ENCODE measurements at regions not wholly inside any gene's neighbourhood (a gene's known extent, or its start where the extent isn't known, plus 50 kb on each side); places are given as distances from the start of the nearest gene placed in this dataset.

DNA sequence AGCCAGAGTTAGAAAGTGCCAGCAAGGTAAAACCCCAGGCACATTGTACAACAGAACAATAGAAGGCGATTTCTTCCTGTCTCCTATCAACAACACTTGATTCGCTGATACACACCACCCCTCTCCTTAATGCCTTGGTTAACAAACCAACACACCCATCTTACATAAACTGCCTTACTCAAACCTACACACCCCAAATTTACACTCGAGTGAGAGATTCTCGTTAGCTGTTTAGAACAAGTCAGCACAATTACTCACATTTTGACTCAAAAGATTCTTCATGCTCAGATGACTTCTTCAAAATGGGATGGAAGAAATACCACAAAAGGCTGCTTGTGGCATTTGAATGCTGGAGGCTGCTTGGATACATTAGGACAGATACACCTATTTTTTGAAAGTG, 80.0 kb upstream of the FOXQ1 start:
- H3K4me3 Mint-ChIP-seq (ENCODE audit: unreplicated experiment), result no peak overlapping the region
- TF ChIP-seq CTCF (IDR thresholded peaks at IDR 0.05), result no peak
- H3K36me3 Mint-ChIP-seq (ENCODE audit: low read depth), result no peaks in the 10 kb centered on the region
- H3K27ac Mint-ChIP-seq (ENCODE audit: unreplicated experiment), result no peak overlapping the region
- H3K4me1 Mint-ChIP-seq (ENCODE audit: low read depth), result no peaks in the 10 kb centered on the region
- no peak for DNase-seq (ENCODE audit: low spot score)
- H3K9me3 Mint-ChIP-seq (ENCODE audit: low read depth), result no peaks in the 10 kb centered on the region
- H3K27me3 Mint-ChIP-seq (ENCODE audit: low read depth), result peaks cover 23% of the 10 kb centered on the region

GRCh38 chr6:1230689-1231605, 81.0 kb upstream of the FOXQ1 start:
- H3K4me1 Mint-ChIP-seq (ENCODE audit: low read depth), result no peaks in the 10 kb centered on the region
- H3K36me3 Mint-ChIP-seq (ENCODE audit: low read depth), result no peaks in the 10 kb centered on the region
- no peak overlapping the region for H3K4me3 Mint-ChIP-seq (ENCODE audit: unreplicated experiment)
- no peak for TF ChIP-seq CTCF (IDR thresholded peaks at IDR 0.05)
- DNase-seq (ENCODE audit: low spot score), result no peak
- H3K27me3 Mint-ChIP-seq (ENCODE audit: low read depth), result peaks cover 25% of the 10 kb centered on the region
- H3K27ac Mint-ChIP-seq (ENCODE audit: unreplicated experiment), result no peak overlapping the region
- H3K9me3 Mint-ChIP-seq (ENCODE audit: low read depth), result no peaks in the 10 kb centered on the region

- Mint-ChIP-seq H3K27me3 (ENCODE audit: low read depth) (peaks cover 25% of the 10 kb centered on the region), H3K4me1 (ENCODE audit: low read depth) (no peaks in the 10 kb centered on the region), H3K36me3 (ENCODE audit: low read depth) (no peaks in the 10 kb centered on the region), H3K27ac (ENCODE audit: unreplicated experiment) (no peak overlapping the region), H3K9me3 (ENCODE audit: low read depth) (no peaks in the 10 kb centered on the region), H3K4me3 (ENCODE audit: unreplicated experiment) (no peak overlapping the region)
- DNase-seq (ENCODE audit: low spot score), result no peak
- TF ChIP-seq CTCF (IDR thresholded peaks at IDR 0.05), result no peak
Measured at GRCh38 chr6:1230281-1230680, 81.6 kb upstream of the FOXQ1 start.

DNA sequence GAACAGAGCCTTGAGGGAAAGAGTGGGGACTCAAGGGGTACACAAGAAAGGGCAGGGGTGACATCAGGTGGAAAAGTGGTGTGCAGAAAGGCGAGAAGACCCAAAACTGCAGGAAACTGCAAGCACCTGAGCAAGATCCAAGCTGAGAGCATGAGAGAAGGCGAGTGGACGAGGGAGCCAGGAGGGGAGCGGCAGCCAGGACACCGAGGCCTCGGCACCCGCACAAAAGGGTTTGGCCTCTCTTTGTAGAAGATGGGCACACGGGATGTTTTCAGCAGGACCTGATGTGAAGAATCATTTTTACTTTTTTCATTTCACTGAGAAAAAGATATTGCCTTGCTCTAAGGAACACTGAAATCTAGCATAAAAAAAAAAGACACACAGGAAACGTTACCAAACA, 82.1 kb upstream of the FOXQ1 start:
- H3K27ac Mint-ChIP-seq (ENCODE audit: unreplicated experiment), result no peak overlapping the region
- DNase-seq (ENCODE audit: low spot score), result no peak
- no peak overlapping the region for H3K4me3 Mint-ChIP-seq (ENCODE audit: unreplicated experiment)
- H3K4me1 Mint-ChIP-seq (ENCODE audit: low read depth), result no peaks in the 10 kb centered on the region
- no peaks in the 10 kb centered on the region for H3K36me3 Mint-ChIP-seq (ENCODE audit: low read depth)
- TF ChIP-seq CTCF (IDR thresholded peaks at IDR 0.05), result no peak
- H3K27me3 Mint-ChIP-seq (ENCODE audit: low read depth), result peaks cover 25% of the 10 kb centered on the region
- H3K9me3 Mint-ChIP-seq (ENCODE audit: low read depth), result no peaks in the 10 kb centered on the region

DNA sequence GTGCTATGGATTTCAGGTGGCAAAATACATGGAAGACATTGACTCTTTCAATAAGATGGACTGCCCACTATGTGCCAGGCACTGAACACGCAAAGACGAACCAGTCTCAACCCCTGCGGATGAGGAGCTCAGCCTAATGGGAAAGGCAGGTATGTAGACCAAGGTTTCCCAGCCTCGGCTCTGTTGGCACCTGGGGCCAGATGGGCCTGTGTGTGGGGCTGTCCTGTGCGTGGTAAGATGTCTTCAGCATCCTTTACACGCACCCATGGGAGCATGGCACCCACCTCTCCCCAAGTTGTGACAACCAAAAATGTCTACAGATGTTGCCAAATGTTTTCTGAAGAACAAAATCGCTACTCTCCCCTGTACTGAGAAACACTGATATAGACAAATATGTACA, 82.6 kb upstream of the FOXQ1 start:
- Mint-ChIP-seq H3K36me3 (ENCODE audit: low read depth) (no peaks in the 10 kb centered on the region), H3K27ac (ENCODE audit: unreplicated experiment) (no peak overlapping the region), H3K9me3 (ENCODE audit: low read depth) (no peaks in the 10 kb centered on the region), H3K4me3 (ENCODE audit: unreplicated experiment) (no peak overlapping the region), H3K27me3 (ENCODE audit: low read depth) (peaks cover 22% of the 10 kb centered on the region), H3K4me1 (ENCODE audit: low read depth) (no peaks in the 10 kb centered on the region)
- TF ChIP-seq CTCF (IDR thresholded peaks at IDR 0.05), result no peak
- DNase-seq (ENCODE audit: low spot score), result no peak

All from chondrocyte (in vitro differentiated cells).